NCI-H345 (cell line): ENCODE measurements at regions not wholly inside any gene's neighbourhood (a gene's known extent, or its start where the extent isn't known, plus 50 kb on each side); places are given as distances from the start of the nearest gene placed in this dataset.

Experiments used
- DNase-seq: peaks from one replicate; lab custom pipeline; 2025; lab: John Stamatoyannopoulos, UW

- no peak for DNase-seq
These were observed 70.7 kb upstream of the SYT6 start for GRCh38 chr1:114224196-114224907.

GRCh38 chr1:114222920-114223319 is 69.3 kb upstream of the SYT6 start:
- no peak for DNase-seq

- DNase-seq: no peak
These were observed 65.7 kb upstream of the SYT6 start for GRCh38 chr1:114219172-114219868.

- DNase-seq: no peak
These were observed 64.9 kb upstream of the SYT6 start for GRCh38 chr1:114218361-114219171.

- no peak for DNase-seq
These were observed 62.9 kb upstream of the SYT6 start for GRCh38 chr1:114216431-114217173.

GRCh38 chr1:114215436-114215835 is 61.8 kb upstream of the SYT6 start:
- no peak for DNase-seq

- no peak for DNase-seq
These were observed 60.3 kb upstream of the SYT6 start for GRCh38 chr1:114214016-114214415.

- DNase-seq: no peak
These were observed 56.3 kb upstream of the SYT6 start for GRCh38 chr1:114209971-114210370.

GRCh38 chr1:114208714-114209113 is 55.0 kb upstream of the SYT6 start:
- no peak for DNase-seq

GRCh38 chr1:114208106-114208505 is 54.4 kb upstream of the SYT6 start:
- no peak for DNase-seq

GRCh38 chr1:114207635-114208034 is 54.0 kb upstream of the SYT6 start:
- DNase-seq: no peak

GRCh38 chr1:114206392-114206791 is 52.7 kb upstream of the SYT6 start:
- no peak for DNase-seq

GRCh38 chr1:114203595-114204128 is 50.0 kb upstream of the SYT6 start:
- no peak for DNase-seq
